GM12872 (cell line): ENCODE measurements at regions not wholly inside any gene's neighbourhood (a gene's known extent, or its start where the extent isn't known, plus 50 kb on each side); places are given as distances from the start of the nearest gene placed in this dataset.
A peak's percentile ranks its signal among the peaks of the same experiment; 100 is the strongest.

Experiments used
- CTCF ChIP-seq: IDR thresholded peaks from 3 replicates; pipeline ENCODE4 v1.5.1; 2011; ENCODE audit warnings: low read depth, mild to moderate bottlenecking, low read length, moderate library complexity; ENCODE audit not compliant: insufficient read depth

GRCh38 chr3:31225923-31226322 is 306.8 kb upstream of the STT3B start:
- no peak for TF ChIP-seq CTCF

GRCh38 chr3:31226346-31226745 is 306.4 kb upstream of the STT3B start:
- TF ChIP-seq CTCF, result no peak

GRCh38 chr3:31227131-31227562 is 305.6 kb upstream of the STT3B start:
- no peak for TF ChIP-seq CTCF

GRCh38 chr3:31230425-31231223 is 302.1 kb upstream of the STT3B start:
- TF ChIP-seq CTCF, result no peak

GRCh38 chr3:31232055-31233025 is 300.4 kb upstream of the STT3B start:
- peak; percentile 12; the same call in 1 of the 3 replicates for TF ChIP-seq CTCF

- no peak for TF ChIP-seq CTCF
Observed at GRCh38 chr3:31234145-31234544, 298.6 kb upstream of the STT3B start.

- no peak for TF ChIP-seq CTCF
Observed at GRCh38 chr3:31235062-31235700, 297.5 kb upstream of the STT3B start.
